OCI-LY3 (cell line): ENCODE measurements at regions not wholly inside any gene's neighbourhood (a gene's known extent, or its start where the extent isn't known, plus 50 kb on each side); places are given as distances from the start of the nearest gene placed in this dataset.

Experiments
- H2AFZ ChIP-seq: fragments of 200-600, 300-600 bp; shearing (Covaris generic); 2 replicates; pipeline ENCODE4 v1.6.0; 2014; ENCODE audit warnings: antibody characterized with exemption, low read depth, low read length
- H3K27ac ChIP-seq: fragments of 200-600, 300-600 bp; sonication (generic); 2 replicates; pipeline ENCODE4 v1.5.1; 2014; ENCODE audit warnings: mild to moderate bottlenecking, low read length, moderate library complexity, mixed read lengths
- H3K27me3 ChIP-seq: fragments of 200-600, 300-600 bp; sonication (generic); 2 replicates; pipeline ENCODE4 v1.6.1; 2014; ENCODE audit warnings: low read depth, low read length, mixed read lengths
- H3K36me3 ChIP-seq: fragments of 200-600, 300-600 bp; sonication (generic); replicated peaks from 2 replicates; pipeline ENCODE3; 2014; ENCODE audit warnings: low read depth, low read length, mixed read lengths
- H3K4me1 ChIP-seq: fragments of 300-600, 200-600 bp; sonication (generic); 2 replicates; pipeline ENCODE4 v1.6.1; 2014; ENCODE audit warnings: low read length, mixed read lengths
- H3K4me2 ChIP-seq: fragments of 200-600, 300-600 bp; sonication (generic); 2 replicates; pipeline ENCODE4 v1.6.1; 2014; ENCODE audit warnings: low read length, mixed read lengths
- H3K4me3 ChIP-seq: fragments of 300-600, 200-600 bp; sonication (generic); 2 replicates; pipeline ENCODE4 v1.5.1; 2014; ENCODE audit warnings: antibody characterized with exemption, mild to moderate bottlenecking, low read length, moderate library complexity
- H3K79me2 ChIP-seq: fragments of 300-600, 200-600 bp; shearing (Covaris generic); 2 replicates; pipeline ENCODE4 v1.6.1; 2014; ENCODE audit warnings: mild to moderate bottlenecking, low read length, mixed read lengths
- H3K9ac ChIP-seq: fragments of 300-600, 200-600 bp; shearing (Covaris generic); 2 replicates; pipeline ENCODE4 v1.6.0; 2014; ENCODE audit warnings: mild to moderate bottlenecking, low read length, moderate library complexity
- H3K9me3 ChIP-seq: fragments of 200-600, 300-600 bp; shearing (Covaris generic); 2 replicates; pipeline ENCODE4 v1.6.1; 2014; ENCODE audit warnings: low read length, mixed read lengths; ENCODE audit not compliant: insufficient read depth
- H4K20me1 ChIP-seq: fragments of 200-600, 300-600 bp; sonication (generic); 2 replicates; pipeline ENCODE4 v1.6.1; 2016; ENCODE audit warnings: low read length, mixed read lengths; ENCODE audit not compliant: insufficient read depth
- EZH2phosphoT487 ChIP-seq: fragments of 200-600 bp; shearing (Covaris generic); IDR thresholded peaks from 2 replicates; pipeline ENCODE4 v1.6.1; 2018; ENCODE audit warnings: antibody characterized with exemption, mixed run types, low read depth
- TF ChIP-seq, protein P1 (sequence below): fragments of 200-600, 300-600 bp; sonication (generic); IDR thresholded peaks from 2 replicates; pipeline ENCODE4 v1.5.1; 2014; ENCODE audit warnings: antibody characterized with exemption, low read length, low read depth

DNA sequence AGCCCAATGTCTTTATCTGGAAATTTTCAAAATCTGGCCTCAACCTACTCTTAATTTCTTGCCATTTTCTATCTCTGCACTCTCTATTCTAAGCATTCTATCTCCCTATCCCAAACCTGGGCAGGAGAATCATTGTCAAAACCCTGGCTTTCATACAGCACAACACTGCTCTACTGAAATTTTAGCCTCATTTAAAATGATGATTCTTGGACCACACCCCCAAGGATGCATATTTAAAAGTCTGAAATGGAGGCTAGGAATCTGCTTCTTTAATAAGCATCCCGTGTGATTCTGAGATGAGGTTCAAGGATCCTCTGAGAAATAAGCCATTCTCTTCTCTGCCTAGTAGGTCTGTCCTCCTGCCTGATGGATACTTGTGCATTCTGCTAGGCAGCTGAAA, 50.8 kb upstream of the EGR2 start:
- Histone ChIP-seq H3K4me3 (no peak overlapping the region), H3K79me2 (no peaks in the 10 kb centered on the region), H2AFZ (no peak overlapping the region), H3K4me2 (no peak overlapping the region), H3K27me3 (no peaks in the 10 kb centered on the region; the same call in 1 of the 2 replicates), H3K9me3 (no peaks in the 10 kb centered on the region), H4K20me1 (no peaks in the 10 kb centered on the region), H3K36me3 (no peaks in the 10 kb centered on the region), H3K4me1 (peaks cover 13% of the 10 kb centered on the region), H3K9ac (no peak overlapping the region), H3K27ac (no peak overlapping the region)
- no peak for TF ChIP-seq EZH2phosphoT487
- TF ChIP-seq, protein P1, sequence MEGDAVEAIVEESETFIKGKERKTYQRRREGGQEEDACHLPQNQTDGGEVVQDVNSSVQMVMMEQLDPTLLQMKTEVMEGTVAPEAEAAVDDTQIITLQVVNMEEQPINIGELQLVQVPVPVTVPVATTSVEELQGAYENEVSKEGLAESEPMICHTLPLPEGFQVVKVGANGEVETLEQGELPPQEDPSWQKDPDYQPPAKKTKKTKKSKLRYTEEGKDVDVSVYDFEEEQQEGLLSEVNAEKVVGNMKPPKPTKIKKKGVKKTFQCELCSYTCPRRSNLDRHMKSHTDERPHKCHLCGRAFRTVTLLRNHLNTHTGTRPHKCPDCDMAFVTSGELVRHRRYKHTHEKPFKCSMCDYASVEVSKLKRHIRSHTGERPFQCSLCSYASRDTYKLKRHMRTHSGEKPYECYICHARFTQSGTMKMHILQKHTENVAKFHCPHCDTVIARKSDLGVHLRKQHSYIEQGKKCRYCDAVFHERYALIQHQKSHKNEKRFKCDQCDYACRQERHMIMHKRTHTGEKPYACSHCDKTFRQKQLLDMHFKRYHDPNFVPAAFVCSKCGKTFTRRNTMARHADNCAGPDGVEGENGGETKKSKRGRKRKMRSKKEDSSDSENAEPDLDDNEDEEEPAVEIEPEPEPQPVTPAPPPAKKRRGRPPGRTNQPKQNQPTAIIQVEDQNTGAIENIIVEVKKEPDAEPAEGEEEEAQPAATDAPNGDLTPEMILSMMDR, result no peak

DNA sequence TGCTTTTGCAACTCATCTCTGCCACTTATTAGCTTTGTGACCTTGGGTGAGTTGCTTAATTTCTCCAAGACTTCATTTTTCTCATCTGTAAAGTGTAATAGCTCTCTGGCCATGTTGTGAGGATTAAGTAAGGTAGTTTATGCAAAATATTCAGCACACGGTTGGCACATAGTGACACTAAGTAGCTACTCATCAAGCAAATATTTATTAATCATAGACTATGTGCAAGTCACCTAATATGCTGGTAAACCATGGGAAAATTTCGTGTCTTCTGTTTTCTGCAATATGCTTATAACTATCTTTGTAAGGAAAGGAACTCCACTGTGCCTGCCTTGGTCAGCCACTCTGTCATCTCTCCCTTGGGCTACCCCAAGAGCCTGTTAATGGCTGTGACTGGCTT, 50.3 kb upstream of the EGR2 start:
- Histone ChIP-seq H2AFZ (no peak overlapping the region), H3K4me1 (peaks cover 11% of the 10 kb centered on the region), H3K4me3 (no peak overlapping the region), H3K4me2 (no peak overlapping the region), H3K27ac (no peak overlapping the region), H3K36me3 (no peaks in the 10 kb centered on the region), H3K9ac (no peak overlapping the region), H3K9me3 (no peaks in the 10 kb centered on the region), H4K20me1 (no peaks in the 10 kb centered on the region), H3K27me3 (no peaks in the 10 kb centered on the region; the same call in 1 of the 2 replicates), H3K79me2 (no peaks in the 10 kb centered on the region)
- TF ChIP-seq, protein P1, result no peak
- no peak for TF ChIP-seq EZH2phosphoT487
